ENCODE measurements at regions not wholly inside any gene's neighbourhood (a gene's known extent, or its start where the extent isn't known, plus 50 kb on each side); places are given as distances from the start of the nearest gene placed in this dataset.
"Not testable (repeated sequence)": the region's sequence is repeated elsewhere in the genome, so short reads cannot be mapped to it uniquely, and the experiment has no call there.

DNA sequence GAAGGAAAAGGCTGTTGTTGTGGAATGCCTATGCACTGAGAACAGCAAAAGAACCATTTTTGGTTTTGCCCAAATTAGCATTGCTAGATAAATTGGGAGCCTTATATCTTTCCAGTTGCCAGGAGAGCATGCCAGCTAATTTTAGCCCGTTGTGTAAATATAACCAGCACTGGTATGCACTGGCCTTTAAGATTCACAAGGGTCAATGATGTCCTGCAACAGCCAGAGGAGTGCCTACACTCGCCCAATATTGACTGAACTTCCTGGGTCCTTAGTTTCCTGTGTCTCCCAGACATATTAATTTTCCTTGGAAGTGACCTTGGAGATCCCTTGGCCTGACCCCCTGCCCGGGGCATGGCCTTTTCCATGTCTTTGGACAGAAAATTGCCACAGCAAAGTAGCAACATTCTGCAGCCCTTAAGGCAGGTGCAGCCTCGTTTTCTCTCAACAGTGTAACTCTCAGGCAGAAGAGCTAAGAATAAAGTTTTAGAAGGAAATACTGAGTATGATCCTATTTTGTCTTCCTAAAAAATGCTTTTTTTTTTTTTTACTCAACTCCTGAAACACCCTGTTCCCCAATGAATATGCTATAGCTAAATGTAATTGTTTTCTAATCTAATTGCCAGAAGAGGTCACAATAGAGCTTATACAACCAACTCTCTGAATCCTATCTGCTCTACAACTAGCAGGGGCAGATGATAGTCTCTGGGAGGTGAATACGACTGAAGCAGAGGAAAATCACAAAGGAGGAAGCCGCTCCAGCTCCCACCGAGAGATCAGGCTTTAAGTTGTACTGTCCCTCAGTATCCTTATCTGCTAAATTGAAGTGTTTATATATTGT lies 131.9 kb upstream of the PCGF5 start:
- no peak for TF ChIP-seq JUND (IDR thresholded peaks at IDR 0.05; ENCODE audit: low read depth)
- peak; percentile 36 to 37 for DNase-seq (ENCODE audit: low read depth in 1 of 2, low spot score in 1 of 2)
- in situ Hi-C loops (cut with HindIII; ENCODE audit: low pct_unique_long_range_greater_than_20kb, low sequenced_read_pairs), result no loop called here

DNA sequence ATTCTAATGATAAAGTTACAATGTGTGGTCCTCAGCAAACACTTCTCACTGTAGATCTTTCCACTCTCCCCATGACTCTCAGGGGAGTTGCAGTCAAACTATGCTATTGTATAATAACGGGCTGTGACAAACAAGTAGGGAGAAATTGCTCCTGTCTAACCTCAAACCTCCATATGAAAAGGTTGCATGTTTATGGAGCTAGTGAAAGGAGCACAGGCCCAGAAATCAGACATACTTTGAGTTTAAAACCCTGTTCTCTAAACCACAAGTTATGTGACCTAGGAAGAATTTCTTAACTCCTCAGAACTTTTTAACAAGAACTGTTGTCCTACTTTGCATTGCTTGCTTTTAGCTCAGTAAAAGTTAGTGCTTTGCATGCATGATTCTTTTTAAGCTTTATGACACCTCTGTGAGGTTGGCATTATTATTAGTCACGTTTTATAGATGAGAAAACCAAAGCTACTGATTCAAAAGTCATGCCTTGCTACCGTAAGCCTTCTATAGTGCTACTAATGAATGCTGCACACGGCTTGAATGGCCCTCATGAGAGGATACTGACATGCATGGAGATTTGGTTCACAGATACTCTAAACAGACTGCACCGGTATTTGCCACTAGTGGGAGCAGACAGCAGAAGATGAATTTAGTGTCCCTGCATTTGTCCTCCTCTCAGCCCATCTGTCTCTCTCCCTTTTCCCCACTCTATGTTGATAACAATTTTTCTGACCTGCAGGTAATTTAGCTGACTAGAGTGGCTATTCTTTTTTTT lies 129.5 kb upstream of the PCGF5 start:
- DNase-seq (ENCODE audit: low read depth in 1 of 2, low spot score in 1 of 2), result peak; percentile 19 to 50
- TF ChIP-seq JUND (IDR thresholded peaks at IDR 0.05; ENCODE audit: low read depth), result no peak
- in situ Hi-C loops (cut with HindIII; ENCODE audit: low pct_unique_long_range_greater_than_20kb, low sequenced_read_pairs), result no loop called here

DNA sequence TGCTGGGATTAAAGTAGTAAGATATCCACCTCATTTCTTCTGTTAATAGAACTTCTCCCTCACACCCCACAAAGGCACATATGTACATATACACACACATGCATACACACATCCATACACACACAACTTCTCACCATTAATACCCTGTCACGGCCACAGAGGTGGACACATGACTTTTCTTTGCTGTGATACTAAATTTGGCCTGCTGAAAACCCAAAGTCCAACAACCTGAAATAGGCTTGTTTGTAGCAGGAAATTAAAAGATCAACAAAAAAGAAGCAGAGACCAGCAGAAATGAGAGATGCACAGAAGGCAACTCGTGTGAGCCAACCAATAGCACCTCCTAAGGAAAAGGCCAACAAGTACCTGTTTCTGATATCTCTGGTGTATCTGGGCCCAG lies 128.7 kb upstream of the PCGF5 start:
- in situ Hi-C loops (cut with HindIII; ENCODE audit: low pct_unique_long_range_greater_than_20kb, low sequenced_read_pairs), result no loop called here
- no peak for TF ChIP-seq JUND (IDR thresholded peaks at IDR 0.05; ENCODE audit: low read depth)
- no peak for DNase-seq (ENCODE audit: low read depth in 1 of 2, low spot score in 1 of 2)

DNA sequence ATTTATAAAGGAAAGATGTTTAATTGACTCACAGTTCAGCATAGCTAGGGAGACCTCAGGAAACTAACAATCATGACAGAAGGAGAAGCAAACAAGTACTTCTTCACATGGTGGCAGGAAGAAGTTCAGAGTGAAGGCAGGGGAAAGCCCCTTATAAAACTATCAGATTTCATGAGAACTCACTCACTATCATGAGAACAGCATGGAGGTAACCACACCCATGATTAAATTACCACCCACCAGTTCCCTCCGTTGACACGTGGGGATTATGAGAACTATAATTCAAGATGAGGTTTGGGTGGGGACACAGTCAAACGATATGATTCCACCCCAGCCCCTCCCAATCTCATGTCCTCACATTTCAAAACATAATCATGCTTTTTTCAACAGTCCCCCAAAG lies 124.2 kb upstream of the PCGF5 start:
- no peak for DNase-seq (ENCODE audit: low read depth in 1 of 2, low spot score in 1 of 2)
- no peak for TF ChIP-seq JUND (IDR thresholded peaks at IDR 0.05; ENCODE audit: low read depth)
- in situ Hi-C loops (cut with HindIII; ENCODE audit: low pct_unique_long_range_greater_than_20kb, low sequenced_read_pairs), result no loop called here

DNA sequence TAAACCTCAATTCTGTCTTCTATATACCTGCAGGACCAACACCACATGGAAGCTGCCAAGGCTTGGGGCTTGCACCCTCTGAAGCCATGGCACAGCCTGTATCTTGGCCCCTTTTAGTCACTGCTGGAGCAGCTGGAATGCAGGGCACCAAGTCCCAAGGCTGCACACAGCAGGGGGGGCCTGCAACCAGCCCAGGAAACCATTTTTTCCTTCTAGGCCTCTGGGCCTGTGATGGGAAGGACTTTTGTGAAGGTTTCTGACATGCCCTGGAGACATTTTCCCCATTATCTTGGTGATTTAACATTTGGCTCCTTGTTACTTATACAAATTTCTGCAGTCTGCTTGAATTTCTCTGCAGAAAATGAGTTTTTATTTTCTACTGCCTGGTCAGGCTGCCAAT lies 123.2 kb upstream of the PCGF5 start:
- in situ Hi-C loops (cut with HindIII; ENCODE audit: low pct_unique_long_range_greater_than_20kb, low sequenced_read_pairs), result no loop called here
- no peak for TF ChIP-seq JUND (IDR thresholded peaks at IDR 0.05; ENCODE audit: low read depth)
- DNase-seq (ENCODE audit: low read depth in 1 of 2, low spot score in 1 of 2), result no peak

DNA sequence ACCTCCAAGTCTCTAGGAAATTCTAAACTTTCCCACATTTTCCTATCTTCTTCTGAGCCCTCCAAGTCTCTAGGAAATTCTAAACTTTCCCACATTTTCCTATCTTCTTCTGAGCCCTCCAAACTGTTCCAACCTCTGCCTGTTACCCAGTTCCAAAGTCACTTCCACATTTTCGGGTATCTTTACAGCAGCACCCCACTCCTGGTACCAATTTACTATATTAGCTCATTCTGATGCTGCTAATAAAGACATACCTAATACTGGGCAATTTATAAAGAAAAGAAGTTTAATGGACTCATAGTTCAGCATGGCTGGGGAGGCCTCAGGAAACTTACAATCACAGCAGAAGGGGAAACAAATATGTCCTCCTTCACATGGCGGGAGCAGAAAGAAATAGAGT lies 122.4 kb upstream of the PCGF5 start:
- in situ Hi-C loops (cut with HindIII; ENCODE audit: low pct_unique_long_range_greater_than_20kb, low sequenced_read_pairs); DNase-seq (ENCODE audit: low read depth in 1 of 2, low spot score in 1 of 2): not testable (repeated sequence)

DNA sequence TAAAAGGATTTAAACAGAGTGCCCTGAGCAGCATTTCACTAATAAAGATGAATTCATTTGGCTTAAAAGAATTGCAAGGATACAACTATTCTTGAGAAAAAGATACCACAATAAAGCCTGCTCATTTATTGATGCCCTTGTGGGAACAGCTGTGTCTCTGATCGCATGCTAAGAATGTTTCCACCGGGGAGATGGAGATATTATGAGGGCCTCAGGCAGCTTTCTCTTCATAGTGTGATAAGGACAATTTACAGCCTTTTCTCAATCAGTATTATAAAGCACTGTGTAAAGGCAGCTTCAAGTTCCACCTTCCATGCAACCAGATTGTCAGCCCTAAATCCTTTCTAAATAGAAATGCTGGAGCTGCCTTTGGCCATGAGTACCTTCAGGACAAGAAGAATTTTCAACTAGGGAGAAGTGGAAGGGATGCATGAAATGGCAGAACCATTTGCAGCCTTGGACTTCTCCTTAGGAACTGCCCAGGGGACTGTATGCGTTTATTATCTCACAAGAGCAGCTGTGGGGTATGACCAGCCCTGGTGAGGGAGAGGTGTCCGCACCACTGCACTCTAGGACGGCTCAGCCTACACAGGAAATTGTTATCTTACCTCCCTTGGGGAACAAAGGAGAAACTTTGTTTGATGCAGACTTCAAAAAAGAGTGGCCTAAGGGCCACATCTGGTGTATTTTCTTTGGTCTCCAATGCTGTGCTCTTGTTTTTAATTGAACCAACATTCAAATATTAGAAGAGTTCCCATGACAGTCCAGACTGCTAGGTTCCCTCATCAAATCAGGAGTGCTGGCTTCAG lies 116.9 kb upstream of the PCGF5 start:
- in situ Hi-C loops (cut with HindIII; ENCODE audit: low pct_unique_long_range_greater_than_20kb, low sequenced_read_pairs), result no loop called here
- no peak for DNase-seq (ENCODE audit: low read depth in 1 of 2, low spot score in 1 of 2)
- no peak for TF ChIP-seq JUND (IDR thresholded peaks at IDR 0.05; ENCODE audit: low read depth)

DNA sequence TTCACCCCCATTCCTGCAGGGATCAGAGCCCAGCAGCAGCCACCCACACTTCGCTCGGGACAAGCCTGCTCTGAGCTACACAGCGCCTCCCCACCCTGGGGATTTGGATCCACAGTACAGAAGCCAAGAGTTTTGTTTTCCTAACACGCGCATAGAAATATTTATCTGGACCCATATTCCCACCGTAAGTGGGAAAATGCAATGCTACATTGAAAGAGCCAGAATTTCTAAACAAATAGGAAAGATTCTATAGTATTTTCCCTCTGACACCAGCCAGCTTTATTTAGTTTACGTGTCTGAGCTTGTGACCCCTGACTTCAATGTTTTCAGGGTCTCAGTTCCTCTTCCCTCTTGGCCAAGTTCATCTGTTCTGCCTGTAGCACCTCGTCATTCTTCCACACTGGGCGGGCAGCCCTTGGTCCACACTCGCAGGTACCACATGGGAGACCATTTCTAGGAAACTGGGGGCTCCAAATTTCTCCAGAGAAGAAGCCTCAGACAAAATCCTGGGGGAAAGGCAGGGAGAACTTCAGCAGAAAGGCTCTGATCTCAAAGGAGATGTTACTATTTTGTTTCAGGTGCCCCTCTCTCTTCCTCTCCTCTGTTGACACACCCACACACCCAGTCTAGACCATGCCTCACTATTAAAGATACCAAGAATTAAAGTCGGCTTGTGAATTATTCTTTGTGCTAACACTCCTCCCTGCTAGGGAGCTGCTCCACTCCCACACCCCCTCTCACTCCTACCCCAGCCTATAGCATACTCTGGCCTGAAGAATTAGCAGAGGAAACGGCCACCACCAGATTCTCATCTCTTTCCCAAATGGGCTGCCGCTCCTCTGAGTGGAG lies 116.0 kb upstream of the PCGF5 start:
- no peak for TF ChIP-seq JUND (IDR thresholded peaks at IDR 0.05; ENCODE audit: low read depth)
- in situ Hi-C loops (cut with HindIII; ENCODE audit: low pct_unique_long_range_greater_than_20kb, low sequenced_read_pairs), result no loop called here
- no peak for DNase-seq (ENCODE audit: low read depth in 1 of 2, low spot score in 1 of 2)

DNA sequence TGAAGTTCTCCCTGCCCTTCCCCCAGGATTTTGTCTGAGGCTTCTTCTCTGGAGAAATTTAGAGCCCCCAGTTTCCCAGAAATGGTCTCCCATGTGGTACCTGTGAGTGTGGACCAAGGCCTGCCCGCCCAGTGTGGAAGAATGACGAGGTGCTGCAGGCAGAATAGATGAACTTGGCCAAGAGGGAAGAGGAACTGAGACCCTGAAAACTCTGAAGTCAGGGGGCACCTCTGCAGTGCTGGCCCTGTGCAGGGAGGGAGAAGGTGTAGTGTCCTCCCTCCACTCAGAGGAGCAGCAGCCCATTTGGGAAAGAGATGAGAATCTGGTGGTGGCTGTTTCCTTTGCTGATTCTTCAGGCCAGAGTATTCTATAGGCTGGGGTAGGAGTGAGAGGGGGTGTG lies 115.2 kb upstream of the PCGF5 start:
- in situ Hi-C loops (cut with HindIII; ENCODE audit: low pct_unique_long_range_greater_than_20kb, low sequenced_read_pairs), result no loop called here
- DNase-seq (ENCODE audit: low read depth in 1 of 2, low spot score in 1 of 2), result no peak
- TF ChIP-seq JUND (IDR thresholded peaks at IDR 0.05; ENCODE audit: low read depth), result no peak

DNA sequence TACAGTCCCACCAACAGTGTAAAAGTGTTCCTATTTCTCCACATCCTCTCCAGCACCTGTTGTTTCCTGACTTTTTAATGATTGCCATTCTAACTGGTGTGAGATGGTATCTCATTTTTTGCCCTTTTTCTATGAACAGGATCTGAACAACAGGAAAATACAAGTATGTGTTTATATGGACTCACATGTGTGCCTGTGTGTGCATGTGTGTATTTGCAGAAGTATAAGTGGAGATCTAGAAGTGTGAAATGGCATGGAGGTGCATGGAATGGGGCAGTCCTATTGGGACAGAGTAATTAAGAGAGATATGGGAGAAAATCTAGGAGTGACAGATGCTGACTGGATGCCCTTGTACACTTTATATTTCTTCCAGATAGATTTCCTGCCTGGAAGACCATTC lies 111.6 kb upstream of the PCGF5 start:
- TF ChIP-seq JUND (IDR thresholded peaks at IDR 0.05; ENCODE audit: low read depth), result no peak
- in situ Hi-C loops (cut with HindIII; ENCODE audit: low pct_unique_long_range_greater_than_20kb, low sequenced_read_pairs), result no loop called here
- DNase-seq (ENCODE audit: low read depth in 1 of 2, low spot score in 1 of 2), result no peak

DNA sequence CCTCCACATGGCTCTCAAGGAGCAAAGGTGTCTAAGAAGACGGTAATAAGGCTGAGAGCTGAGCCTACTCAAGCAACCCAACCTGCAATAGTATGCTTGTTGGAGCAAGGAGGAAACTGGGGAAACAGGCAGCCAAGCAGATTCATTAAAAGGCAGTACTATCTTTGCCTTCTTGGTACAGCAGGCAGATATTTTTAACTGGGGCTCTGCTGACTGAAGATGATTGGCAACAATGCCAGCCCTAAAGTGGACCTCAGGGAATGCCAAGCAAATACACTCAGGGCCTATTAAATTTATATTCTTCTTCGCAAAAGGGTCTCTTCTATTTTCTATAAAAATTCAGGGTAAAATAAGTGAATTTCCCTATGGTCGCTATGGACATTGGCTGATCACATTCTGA lies 109.4 kb upstream of the PCGF5 start:
- in situ Hi-C loops (cut with HindIII; ENCODE audit: low pct_unique_long_range_greater_than_20kb, low sequenced_read_pairs), result no loop called here
- no peak for TF ChIP-seq JUND (IDR thresholded peaks at IDR 0.05; ENCODE audit: low read depth)
- DNase-seq (ENCODE audit: low read depth in 1 of 2, low spot score in 1 of 2), result no peak

Measured in T47D (cell line).